ENCODE measurements at regions not wholly inside any gene's neighbourhood (a gene's known extent, or its start where the extent isn't known, plus 50 kb on each side); places are given as distances from the start of the nearest gene placed in this dataset.

- no peak overlapping the region for H3K4me2 ChIP-seq (ENCODE audit: control insufficient read depth, extremely low read depth, insufficient read depth, low read depth, low read length)
- DNase-seq (ENCODE audit: low read depth, low spot score) (no peak), FAIRE-seq (no peak)
- no peaks in the 10 kb centered on the region for H3K4me1 ChIP-seq (ENCODE audit: control insufficient read depth, extremely low read depth, insufficient read depth, low read length)
- H4K20me1 ChIP-seq (ENCODE audit: control insufficient read depth, extremely low read depth, insufficient read depth, low read length), result no peaks in the 10 kb centered on the region
- no peaks in the 10 kb centered on the region for H3K9me3 ChIP-seq (ENCODE audit: control insufficient read depth, low read depth, low read length)
- peaks cover 5% of the 10 kb centered on the region for H3K27me3 ChIP-seq (ENCODE audit: control insufficient read depth, extremely low read depth, insufficient read depth, low read length)
- H3K9ac ChIP-seq (ENCODE audit: control insufficient read depth, extremely low read depth, insufficient read depth, low read length), result no peak overlapping the region
- no peak overlapping the region for H2AFZ ChIP-seq (ENCODE audit: control insufficient read depth, low read length)
- H3K36me3 ChIP-seq (ENCODE audit: control insufficient read depth in 2 of 2, extremely low read depth in 1 of 2, insufficient read depth in 2 of 2, low read length in 2 of 2), result no peaks in the 10 kb centered on the region
- dilution Hi-C loops (cut with MboI; ENCODE audit: extremely low pct_ligation_motif_present, low sequenced_read_pairs), result no loop called here
- TF ChIP-seq CTCF (optimal IDR thresholded peaks at IDR 0.05 in 1 of 3, IDR thresholded peaks at IDR 0.05 in 1 of 3, conservative IDR thresholded peaks at IDR 0.05 in 1 of 3; ENCODE audit: extremely low read depth in 1 of 3, insufficient read depth in 2 of 3, low read length in 3 of 3), result no peak
- no peak for TF ChIP-seq EZH2 (IDR thresholded peaks at IDR 0.05; ENCODE audit: low read length)
- H3K9me1 ChIP-seq (ENCODE audit: control insufficient read depth, extremely low read depth, insufficient read depth, low read length), result no peaks in the 10 kb centered on the region
- no peak overlapping the region for H3K27ac ChIP-seq (ENCODE audit: control insufficient read depth, insufficient read depth, low read length)
- H3K79me2 ChIP-seq (ENCODE audit: control insufficient read depth, insufficient read depth, low read length), result no peaks in the 10 kb centered on the region
- no peak overlapping the region for H3K4me3 ChIP-seq (ENCODE audit: control insufficient read depth in 2 of 3, extremely low read depth in 1 of 3, insufficient read depth in 2 of 3, low read depth in 1 of 3, low read length in 3 of 3)
Measured at GRCh38 chr13:74977498-74977897, 504.5 kb downstream of the TBC1D4 start.

GRCh38 chr13:74975111-74975510, 506.9 kb downstream of the TBC1D4 start:
- no peaks in the 10 kb centered on the region for H3K36me3 ChIP-seq (ENCODE audit: control insufficient read depth in 2 of 2, extremely low read depth in 1 of 2, insufficient read depth in 2 of 2, low read length in 2 of 2)
- FAIRE-seq, result no peak
- H3K9me3 ChIP-seq (ENCODE audit: control insufficient read depth, low read depth, low read length), result no peaks in the 10 kb centered on the region
- no peak overlapping the region for H2AFZ ChIP-seq (ENCODE audit: control insufficient read depth, low read length)
- no peaks in the 10 kb centered on the region for H4K20me1 ChIP-seq (ENCODE audit: control insufficient read depth, extremely low read depth, insufficient read depth, low read length)
- DNase-seq (ENCODE audit: low read depth, low spot score), result no peak
- dilution Hi-C loops (cut with MboI; ENCODE audit: extremely low pct_ligation_motif_present, low sequenced_read_pairs), result no loop called here
- H3K9me1 ChIP-seq (ENCODE audit: control insufficient read depth, extremely low read depth, insufficient read depth, low read length), result no peaks in the 10 kb centered on the region
- H3K4me3 ChIP-seq (ENCODE audit: control insufficient read depth in 2 of 3, extremely low read depth in 1 of 3, insufficient read depth in 2 of 3, low read depth in 1 of 3, low read length in 3 of 3), result no peak overlapping the region
- H3K79me2 ChIP-seq (ENCODE audit: control insufficient read depth, insufficient read depth, low read length), result no peaks in the 10 kb centered on the region
- H3K27ac ChIP-seq (ENCODE audit: control insufficient read depth, insufficient read depth, low read length), result no peak overlapping the region
- H3K9ac ChIP-seq (ENCODE audit: control insufficient read depth, extremely low read depth, insufficient read depth, low read length), result no peak overlapping the region
- H3K27me3 ChIP-seq (ENCODE audit: control insufficient read depth, extremely low read depth, insufficient read depth, low read length), result peaks cover 5% of the 10 kb centered on the region
- H3K4me2 ChIP-seq (ENCODE audit: control insufficient read depth, extremely low read depth, insufficient read depth, low read depth, low read length), result no peak overlapping the region
- no peaks in the 10 kb centered on the region for H3K4me1 ChIP-seq (ENCODE audit: control insufficient read depth, extremely low read depth, insufficient read depth, low read length)
- TF ChIP-seq EZH2 (IDR thresholded peaks at IDR 0.05; ENCODE audit: low read length) (no peak), CTCF (optimal IDR thresholded peaks at IDR 0.05 in 1 of 3, IDR thresholded peaks at IDR 0.05 in 1 of 3, conservative IDR thresholded peaks at IDR 0.05 in 1 of 3; ENCODE audit: extremely low read depth in 1 of 3, insufficient read depth in 2 of 3, low read length in 3 of 3) (no peak)
